MG63 (cell line): ENCODE measurements at regions not wholly inside any gene's neighbourhood (a gene's known extent, or its start where the extent isn't known, plus 50 kb on each side); places are given as distances from the start of the nearest gene placed in this dataset.

Experiments
- DNase-seq: peaks from one replicate; pipeline ENCODE4 v3.0.0-alpha.2; 2020
- H3K27me3 ChIP-seq: fragments of 250-450 bp; sonication (Bioruptor Pico); 2 replicates; pipeline ENCODE4 v1.5.1; 2020; ENCODE audit warnings: mild to moderate bottlenecking, moderate library complexity
- H3K36me3 ChIP-seq: fragments of 250-450 bp; sonication (Bioruptor Pico); 2 replicates; pipeline ENCODE4 v1.5.1; 2020; ENCODE audit warnings: mild to moderate bottlenecking, moderate library complexity
- H3K4me3 ChIP-seq: fragments of 250-450 bp; sonication (Bioruptor Pico); 2 replicates; pipeline ENCODE4 v1.5.1; 2020; ENCODE audit warnings: mild to moderate bottlenecking, moderate library complexity
- H3K9me3 ChIP-seq: fragments of 250-450 bp; sonication (Bioruptor Pico); 2 replicates; pipeline ENCODE4 v1.5.1; 2020; ENCODE audit warnings: mild to moderate bottlenecking, moderate library complexity

DNA sequence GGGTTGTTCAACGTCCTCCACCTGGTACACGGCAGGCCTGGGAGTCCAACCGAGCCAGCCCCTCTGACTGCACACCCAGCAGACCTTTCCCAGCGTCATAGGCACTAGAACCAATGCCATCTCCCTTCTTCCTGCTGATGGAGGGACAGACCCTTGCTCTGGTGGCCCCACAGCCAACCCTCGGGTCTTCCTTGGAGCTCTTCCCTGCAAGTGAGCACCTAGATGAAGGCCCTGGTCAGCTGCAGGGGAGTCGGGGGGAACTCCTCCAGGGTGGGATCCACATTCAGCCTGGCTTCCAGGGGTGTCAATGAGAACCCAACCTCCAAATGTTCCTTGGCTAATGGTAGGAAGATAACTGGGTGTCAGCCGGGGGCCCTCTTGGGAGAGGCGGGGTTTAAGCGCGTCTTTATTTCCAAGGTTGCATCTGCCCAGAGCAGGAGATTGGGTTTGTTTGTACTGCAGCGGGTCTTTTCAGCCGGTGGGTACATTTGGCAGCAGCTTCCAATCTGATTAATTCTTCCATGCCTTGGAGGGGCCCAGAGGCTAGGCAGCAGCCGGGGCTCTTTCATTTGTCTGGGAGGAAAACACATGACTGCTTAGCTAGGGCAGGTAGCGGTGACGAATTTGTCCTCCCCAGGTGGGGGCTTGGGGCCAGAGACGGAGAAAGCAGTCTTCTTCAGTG lies 56.0 kb upstream of the SHISAL1 start:
- Histone ChIP-seq H3K27me3 (no peaks in the 10 kb centered on the region), H3K36me3 (no peaks in the 10 kb centered on the region)
- no peak for DNase-seq

DNA sequence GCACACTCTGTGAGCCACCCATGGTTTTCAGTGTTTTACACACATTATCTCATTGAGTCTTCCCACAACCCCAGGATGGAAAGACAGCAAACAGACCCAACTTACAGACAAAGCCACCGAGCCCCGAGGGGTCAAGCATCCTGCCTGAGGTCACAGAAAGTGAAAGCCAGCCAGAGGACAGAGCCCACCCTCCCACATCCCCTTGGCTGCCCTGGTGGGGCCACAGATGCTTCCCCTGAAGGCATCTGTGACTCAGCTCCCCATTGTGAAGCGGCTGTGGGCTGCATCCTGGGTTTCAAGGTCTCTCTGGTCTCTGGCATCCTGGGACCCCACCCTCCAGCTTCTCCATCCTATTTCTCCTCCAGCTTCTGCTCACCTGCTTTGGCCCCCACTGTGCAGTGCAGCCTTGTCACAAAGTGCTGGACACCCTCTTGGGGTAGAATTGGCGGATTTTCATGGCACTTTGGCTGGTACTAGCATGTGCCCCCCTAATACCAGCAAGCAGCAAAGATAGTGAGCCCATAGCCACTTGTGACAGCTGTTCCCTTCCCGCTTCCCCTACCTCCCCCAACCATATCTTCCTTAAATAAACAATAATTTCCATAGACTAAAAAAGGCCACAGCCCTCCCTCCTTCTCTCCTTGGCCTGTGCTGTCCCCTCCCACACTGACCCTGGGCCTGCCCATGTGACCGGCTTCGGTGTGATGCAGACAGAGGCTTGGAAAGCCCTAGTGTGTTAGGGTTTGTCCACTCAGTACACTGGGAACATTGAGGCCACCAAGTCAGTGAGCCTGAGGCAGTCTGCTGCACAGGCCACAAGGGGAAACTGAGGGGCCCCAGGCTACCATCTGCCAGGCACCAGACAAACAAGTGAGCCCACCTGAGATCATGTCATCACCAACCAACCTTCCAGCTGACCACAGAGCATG lies 53.9 kb upstream of the SHISAL1 start:
- no peaks in the 10 kb centered on the region for H3K36me3 ChIP-seq
- no peak for DNase-seq
- no peaks in the 10 kb centered on the region for H3K9me3 ChIP-seq
- no peak overlapping the region for H3K4me3 ChIP-seq
- no peaks in the 10 kb centered on the region for H3K27me3 ChIP-seq

More for the DNA sequence above, 56.0 kb upstream of the SHISAL1 start:
- no peaks in the 10 kb centered on the region for H3K9me3 ChIP-seq
- H3K4me3 ChIP-seq: no peak overlapping the region

DNA sequence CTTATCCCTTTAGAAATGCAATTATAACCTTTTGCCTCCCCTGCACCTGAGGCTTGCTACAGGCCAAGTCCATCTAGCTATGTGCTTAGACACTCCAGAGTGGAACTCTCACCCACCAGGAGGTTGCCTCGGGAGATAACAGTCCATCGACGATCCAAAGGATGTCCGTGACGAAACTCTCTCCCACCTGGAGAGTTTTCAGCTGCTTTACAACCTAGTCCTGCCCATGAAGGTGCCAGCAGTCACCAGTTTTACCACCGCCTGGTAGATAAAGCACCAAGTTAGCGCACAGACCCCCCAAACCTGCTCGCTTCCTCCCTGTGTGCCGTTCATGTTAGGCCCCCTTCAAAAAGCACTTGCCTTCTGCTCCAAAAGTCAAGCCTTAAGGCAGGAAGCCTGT lies 53.1 kb upstream of the SHISAL1 start:
- no peak for DNase-seq
- H3K4me3 ChIP-seq: no peak overlapping the region
- no peaks in the 10 kb centered on the region for H3K27me3 ChIP-seq
- no peaks in the 10 kb centered on the region for H3K36me3 ChIP-seq
- no peaks in the 10 kb centered on the region for H3K9me3 ChIP-seq

DNA sequence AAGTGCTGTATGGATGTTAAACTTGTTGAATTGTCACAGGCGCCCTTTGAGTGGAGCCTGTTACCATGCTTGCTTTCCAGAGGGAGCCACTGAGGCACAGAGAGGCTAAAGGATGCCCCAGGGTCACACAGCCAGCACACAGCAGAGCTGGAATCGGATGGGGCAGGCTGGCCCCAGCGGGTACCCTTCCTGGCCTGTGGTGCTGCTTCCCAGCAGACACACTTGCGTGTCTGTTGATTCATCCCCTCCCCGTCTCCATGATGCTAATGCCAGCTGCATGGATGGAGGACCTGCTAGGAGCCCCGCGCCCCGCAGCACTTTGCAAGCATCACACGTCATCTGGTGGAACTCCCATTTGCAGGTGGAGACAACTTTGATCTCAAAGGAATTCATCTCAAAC lies 52.4 kb upstream of the SHISAL1 start:
- Histone ChIP-seq H3K9me3 (no peaks in the 10 kb centered on the region), H3K4me3 (no peak overlapping the region), H3K36me3 (no peaks in the 10 kb centered on the region), H3K27me3 (no peaks in the 10 kb centered on the region)
- no peak for DNase-seq

DNA sequence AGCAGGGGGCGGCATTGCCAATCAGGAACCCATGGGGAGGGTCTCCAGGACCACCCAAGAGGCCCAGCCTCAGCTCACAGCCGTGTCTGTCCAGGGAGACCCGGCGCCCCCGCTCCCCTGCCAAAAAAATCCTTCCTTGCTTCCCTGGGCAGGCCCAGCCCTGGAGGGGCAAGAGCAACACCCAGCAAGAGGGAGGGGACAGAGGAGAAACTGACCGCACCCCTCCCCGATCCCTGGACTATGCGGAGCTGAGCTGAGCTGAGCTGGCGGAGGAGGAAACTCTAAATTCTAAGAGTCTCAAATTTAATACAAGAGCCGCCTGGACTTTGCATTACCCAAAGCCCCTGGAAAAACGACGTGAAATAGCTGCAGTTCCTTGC lies 52.0 kb upstream of the SHISAL1 start:
- Histone ChIP-seq H3K36me3 (no peaks in the 10 kb centered on the region), H3K9me3 (no peaks in the 10 kb centered on the region), H3K4me3 (no peak overlapping the region), H3K27me3 (no peaks in the 10 kb centered on the region)
- no peak for DNase-seq

DNA sequence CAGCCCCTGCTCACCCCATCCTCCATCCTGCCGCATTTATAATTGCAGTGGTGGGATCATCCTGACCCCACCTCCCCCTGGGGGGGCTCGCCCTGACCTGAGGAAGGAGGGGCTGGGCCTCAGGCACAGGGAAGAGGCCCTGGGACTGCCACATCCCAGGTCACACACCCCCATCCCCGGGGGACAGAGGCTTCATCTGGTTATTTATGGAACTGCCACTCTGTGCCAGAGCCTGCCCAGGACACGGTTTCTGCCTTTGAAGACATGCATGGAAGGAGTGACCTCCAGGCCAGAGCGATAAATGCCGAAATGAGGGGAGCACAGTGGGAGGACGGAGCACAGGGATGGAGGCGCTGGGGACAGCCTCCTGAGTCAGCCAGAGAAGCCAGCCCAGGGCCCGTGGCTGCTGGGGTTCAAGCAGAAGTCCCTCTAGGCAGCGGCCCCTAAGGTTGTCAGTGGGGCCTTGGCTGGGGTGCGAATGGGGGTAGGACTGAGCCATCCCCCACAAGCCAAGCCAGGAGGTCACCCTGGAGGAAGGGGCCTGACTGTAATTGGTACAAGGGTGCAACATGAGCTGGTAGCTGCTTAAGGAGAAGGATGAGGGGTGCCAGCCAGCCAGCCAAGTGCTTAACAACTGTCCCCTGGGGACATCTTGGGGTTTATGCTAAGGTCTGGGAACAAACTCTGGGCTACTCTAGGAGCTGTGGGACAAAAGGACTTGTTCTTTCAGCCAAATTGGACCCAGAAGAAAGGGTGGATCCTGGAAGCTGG lies 51.4 kb upstream of the SHISAL1 start:
- Histone ChIP-seq H3K4me3 (no peak overlapping the region), H3K9me3 (no peaks in the 10 kb centered on the region), H3K27me3 (no peaks in the 10 kb centered on the region), H3K36me3 (no peaks in the 10 kb centered on the region)
- no peak for DNase-seq

DNA sequence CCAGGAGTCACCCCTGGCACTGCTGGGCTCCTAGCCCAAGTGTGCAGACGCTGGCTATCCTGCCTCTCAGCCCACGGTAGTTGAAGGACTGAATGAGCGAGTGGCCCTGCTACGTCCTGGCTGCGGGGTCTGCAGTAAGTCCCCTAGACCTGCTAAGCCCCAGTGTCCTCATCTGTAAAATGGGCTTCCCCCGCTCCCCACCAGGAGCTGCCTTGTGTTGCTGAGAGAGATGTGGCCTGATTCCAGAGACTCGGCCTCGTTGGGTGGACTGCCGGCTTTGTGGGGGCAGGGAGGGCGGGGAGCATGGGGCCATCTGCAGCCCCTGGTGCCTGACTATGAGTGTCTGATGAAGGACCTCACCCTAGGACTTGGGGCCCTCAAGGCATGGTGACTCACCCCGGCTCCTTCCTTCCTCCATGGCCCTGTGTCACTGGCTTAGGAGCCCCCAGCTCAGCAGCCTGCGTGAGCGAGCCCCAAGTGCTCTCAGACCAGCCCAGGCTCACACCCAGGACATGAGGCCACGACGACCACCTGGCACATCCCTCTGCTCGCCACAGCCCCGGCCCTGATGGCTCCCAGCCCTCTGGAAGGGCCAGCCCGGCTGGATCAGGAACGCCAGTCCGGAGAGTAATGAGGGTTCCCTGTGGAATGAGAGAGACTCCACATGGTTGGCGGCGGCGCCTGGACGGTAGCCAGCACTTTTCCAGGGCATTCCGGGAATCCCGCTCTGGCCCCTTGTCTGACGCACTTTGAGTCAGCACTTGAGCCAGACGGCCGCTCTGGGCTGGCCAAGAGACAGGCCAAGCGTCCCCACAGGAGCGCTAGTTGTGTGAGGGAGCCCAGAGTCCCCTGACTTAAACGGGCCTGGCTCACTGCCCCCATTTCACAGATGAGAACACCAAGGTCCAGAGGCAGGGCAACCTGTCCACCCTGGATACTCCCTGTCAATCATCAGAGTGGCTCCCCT lies 50.5 kb upstream of the SHISAL1 start:
- H3K4me3 ChIP-seq: 0 out of 2 replicates have a peak overlapping the region, but pooled peaks have one; percentile 17
- no peaks in the 10 kb centered on the region for H3K36me3 ChIP-seq
- no peaks in the 10 kb centered on the region for H3K9me3 ChIP-seq
- no peaks in the 10 kb centered on the region for H3K27me3 ChIP-seq
- peak; percentile 98 for DNase-seq

DNA sequence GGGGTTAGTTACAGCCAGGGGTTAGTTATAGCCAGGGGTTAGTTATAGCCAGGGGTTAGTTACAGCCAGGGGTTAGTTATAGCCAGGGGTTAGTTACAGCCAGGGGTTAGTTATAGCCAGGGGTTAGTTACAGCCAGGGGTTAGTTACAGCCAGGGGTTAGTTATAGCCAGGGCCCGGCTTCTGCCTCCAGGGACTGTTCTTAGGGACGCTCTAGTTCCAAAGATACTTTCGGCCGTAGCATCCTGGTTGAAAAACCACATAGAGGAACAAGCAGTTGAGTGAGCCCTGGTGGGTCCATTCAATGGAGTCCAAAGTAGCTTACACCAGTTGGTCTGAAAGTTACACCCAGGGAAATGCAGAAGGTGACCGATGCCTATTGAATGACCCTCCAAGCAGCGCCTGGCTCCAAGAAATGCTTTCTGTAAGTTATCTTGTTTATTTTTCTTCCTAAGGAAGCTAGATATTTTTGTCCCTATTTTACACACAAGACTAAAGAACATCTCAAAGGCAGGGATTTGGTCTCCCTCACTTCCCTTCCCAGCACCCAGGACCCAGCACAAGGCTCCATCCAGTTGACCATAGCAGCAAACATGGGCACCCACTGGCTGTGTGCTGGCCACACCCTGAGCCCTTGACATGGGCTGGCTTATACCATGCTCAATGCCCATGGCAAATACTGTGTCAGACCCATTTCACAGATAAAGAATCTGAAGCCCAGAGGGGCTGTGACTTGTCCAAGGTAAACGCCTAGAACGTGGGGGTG lies 49.7 kb upstream of the SHISAL1 start:
- no peaks in the 10 kb centered on the region for H3K36me3 ChIP-seq
- H3K9me3 ChIP-seq: no peaks in the 10 kb centered on the region
- peak; percentile 65 for DNase-seq
- H3K4me3 ChIP-seq: no peak overlapping the region
- H3K27me3 ChIP-seq: no peaks in the 10 kb centered on the region
